ENCODE measurements at regions not wholly inside any gene's neighbourhood (a gene's known extent, or its start where the extent isn't known, plus 50 kb on each side); places are given as distances from the start of the nearest gene placed in this dataset.

DNA sequence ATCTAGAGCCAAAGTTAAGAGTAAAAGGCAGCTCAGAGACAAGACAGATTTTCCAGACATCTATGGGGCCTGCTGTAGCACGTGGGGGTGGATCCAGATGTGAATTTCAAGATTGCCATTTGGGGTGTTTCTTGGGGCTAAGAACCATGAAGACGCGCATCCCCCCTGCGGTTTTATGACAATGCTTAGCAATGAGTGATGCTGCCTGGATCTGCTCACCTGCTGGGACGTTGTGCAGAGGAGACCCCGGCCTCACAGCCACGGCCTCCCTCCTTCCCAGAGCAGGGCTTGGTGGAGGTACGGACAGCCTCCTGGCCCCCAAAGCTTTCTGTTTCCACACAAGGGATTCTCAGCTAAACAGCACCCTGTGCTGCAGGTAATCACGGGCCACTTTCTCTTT lies 151.5 kb upstream of the DYNLRB2 start:
- H3K27ac ChIP-seq (ENCODE audit: insufficient read depth, low read depth, low read length, poor library complexity, severe bottlenecking): no peak overlapping the region
- H3K36me3 ChIP-seq (ENCODE audit: control insufficient read depth, insufficient read depth, low read length): no peaks in the 10 kb centered on the region
- H3K4me1 ChIP-seq (ENCODE audit: control insufficient read depth, insufficient read depth, low read length): no peaks in the 10 kb centered on the region
- 75 to 78% methylated on average over 9 of the region's 9 CpGs for WGBS, 2 experiments
- H3K4me3 ChIP-seq (ENCODE audit: insufficient read depth, low read depth, low read length): no peak overlapping the region
- H3K27me3 ChIP-seq (ENCODE audit: control insufficient read depth, insufficient read depth, low read length, poor library complexity, severe bottlenecking): no peaks in the 10 kb centered on the region
- H3K9me3 ChIP-seq (ENCODE audit: control insufficient read depth, low read length): no peaks in the 10 kb centered on the region

- 84 to 86% methylated on average over 15 of the region's 15 CpGs for WGBS, 2 experiments
- H3K9me3 ChIP-seq (ENCODE audit: control insufficient read depth, low read length): no peaks in the 10 kb centered on the region
These were observed 153.4 kb upstream of the DYNLRB2 start for GRCh38 chr16:80387318-80387921.

GRCh38 chr16:80384862-80385261 lies 155.9 kb upstream of the DYNLRB2 start:
- H3K27ac ChIP-seq (ENCODE audit: insufficient read depth, low read depth, low read length, poor library complexity, severe bottlenecking): no peak overlapping the region
- no peaks in the 10 kb centered on the region for H3K9me3 ChIP-seq (ENCODE audit: control insufficient read depth, low read length)
- no peaks in the 10 kb centered on the region for H3K4me1 ChIP-seq (ENCODE audit: control insufficient read depth, insufficient read depth, low read length)
- H3K36me3 ChIP-seq (ENCODE audit: control insufficient read depth, insufficient read depth, low read length): no peaks in the 10 kb centered on the region
- H3K4me3 ChIP-seq (ENCODE audit: insufficient read depth, low read depth, low read length): no peak overlapping the region
- H3K27me3 ChIP-seq (ENCODE audit: control insufficient read depth, insufficient read depth, low read length, poor library complexity, severe bottlenecking): no peaks in the 10 kb centered on the region

More at GRCh38 chr16:80387318-80387921, 153.4 kb upstream of the DYNLRB2 start:
- Histone ChIP-seq H3K36me3 (ENCODE audit: control insufficient read depth, insufficient read depth, low read length) (no peaks in the 10 kb centered on the region), H3K4me1 (ENCODE audit: control insufficient read depth, insufficient read depth, low read length) (no peaks in the 10 kb centered on the region), H3K27me3 (ENCODE audit: control insufficient read depth, insufficient read depth, low read length, poor library complexity, severe bottlenecking) (no peaks in the 10 kb centered on the region), H3K4me3 (ENCODE audit: insufficient read depth, low read depth, low read length) (no peak overlapping the region), H3K27ac (ENCODE audit: insufficient read depth, low read depth, low read length, poor library complexity, severe bottlenecking) (no peak overlapping the region)

DNA sequence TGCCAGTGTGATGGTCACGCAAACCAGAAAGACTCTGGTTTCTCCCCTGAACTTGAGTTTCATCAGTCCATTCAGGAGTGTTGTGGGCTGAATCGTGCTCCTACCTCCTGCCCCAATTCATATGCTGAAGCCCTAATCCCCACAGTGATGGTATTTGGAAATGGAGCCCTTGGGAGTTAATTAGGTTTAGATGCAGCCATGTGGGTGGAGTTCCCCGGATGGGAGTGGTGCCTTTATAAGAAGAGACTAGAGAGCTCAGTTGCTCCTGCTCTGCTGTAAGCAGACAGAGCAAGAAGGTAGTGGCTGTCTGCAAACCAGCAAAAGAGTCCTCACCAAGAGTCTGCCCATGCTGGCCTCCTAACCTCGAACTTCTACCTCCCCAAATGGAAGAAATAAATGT lies 160.3 kb upstream of the DYNLRB2 start:
- no peaks in the 10 kb centered on the region for H3K36me3 ChIP-seq (ENCODE audit: control insufficient read depth, insufficient read depth, low read length)
- WGBS, 2 experiments: 68 to 71% methylated on average over 4 of the region's 4 CpGs
- no peaks in the 10 kb centered on the region for H3K27me3 ChIP-seq (ENCODE audit: control insufficient read depth, insufficient read depth, low read length, poor library complexity, severe bottlenecking)
- no peaks in the 10 kb centered on the region for H3K4me1 ChIP-seq (ENCODE audit: control insufficient read depth, insufficient read depth, low read length)
- H3K9me3 ChIP-seq (ENCODE audit: control insufficient read depth, low read length): no peaks in the 10 kb centered on the region
- no peak overlapping the region for H3K4me3 ChIP-seq (ENCODE audit: insufficient read depth, low read depth, low read length)
- no peak overlapping the region for H3K27ac ChIP-seq (ENCODE audit: insufficient read depth, low read depth, low read length, poor library complexity, severe bottlenecking)

GRCh38 chr16:80377096-80377956 lies 163.5 kb upstream of the DYNLRB2 start:
- Histone ChIP-seq H3K4me3 (ENCODE audit: insufficient read depth, low read depth, low read length) (no peak overlapping the region), H3K4me1 (ENCODE audit: control insufficient read depth, insufficient read depth, low read length) (no peaks in the 10 kb centered on the region), H3K27me3 (ENCODE audit: control insufficient read depth, insufficient read depth, low read length, poor library complexity, severe bottlenecking) (no peaks in the 10 kb centered on the region), H3K9me3 (ENCODE audit: control insufficient read depth, low read length) (no peaks in the 10 kb centered on the region), H3K36me3 (ENCODE audit: control insufficient read depth, insufficient read depth, low read length) (no peaks in the 10 kb centered on the region), H3K27ac (ENCODE audit: insufficient read depth, low read depth, low read length, poor library complexity, severe bottlenecking) (no peak overlapping the region)
- 94% methylated on average over 15 to 16 of the region's 16 CpGs for WGBS, 2 experiments

GRCh38 chr16:80375973-80376372 lies 164.8 kb upstream of the DYNLRB2 start:
- Histone ChIP-seq H3K9me3 (ENCODE audit: control insufficient read depth, low read length) (no peaks in the 10 kb centered on the region), H3K4me3 (ENCODE audit: insufficient read depth, low read depth, low read length) (no peak overlapping the region), H3K36me3 (ENCODE audit: control insufficient read depth, insufficient read depth, low read length) (no peaks in the 10 kb centered on the region), H3K4me1 (ENCODE audit: control insufficient read depth, insufficient read depth, low read length) (no peaks in the 10 kb centered on the region), H3K27me3 (ENCODE audit: control insufficient read depth, insufficient read depth, low read length, poor library complexity, severe bottlenecking) (no peaks in the 10 kb centered on the region), H3K27ac (ENCODE audit: insufficient read depth, low read depth, low read length, poor library complexity, severe bottlenecking) (no peak overlapping the region)

GRCh38 chr16:80375513-80375912 lies 165.3 kb upstream of the DYNLRB2 start:
- no peak overlapping the region for H3K4me3 ChIP-seq (ENCODE audit: insufficient read depth, low read depth, low read length)
- H3K4me1 ChIP-seq (ENCODE audit: control insufficient read depth, insufficient read depth, low read length): no peaks in the 10 kb centered on the region
- no CpG with 5 or more reads among the region's 1 CpG for WGBS, 2 experiments
- H3K9me3 ChIP-seq (ENCODE audit: control insufficient read depth, low read length): no peaks in the 10 kb centered on the region
- no peaks in the 10 kb centered on the region for H3K36me3 ChIP-seq (ENCODE audit: control insufficient read depth, insufficient read depth, low read length)
- no peaks in the 10 kb centered on the region for H3K27me3 ChIP-seq (ENCODE audit: control insufficient read depth, insufficient read depth, low read length, poor library complexity, severe bottlenecking)
- H3K27ac ChIP-seq (ENCODE audit: insufficient read depth, low read depth, low read length, poor library complexity, severe bottlenecking): no peak overlapping the region

GRCh38 chr16:80372341-80372740 lies 168.5 kb upstream of the DYNLRB2 start:
- 47 to 52% methylated on average over 10 of the region's 10 CpGs for WGBS, 2 experiments
- H3K36me3 ChIP-seq (ENCODE audit: control insufficient read depth, insufficient read depth, low read length): no peaks in the 10 kb centered on the region
- no peak overlapping the region for H3K27ac ChIP-seq (ENCODE audit: insufficient read depth, low read depth, low read length, poor library complexity, severe bottlenecking)
- H3K4me3 ChIP-seq (ENCODE audit: insufficient read depth, low read depth, low read length): no peak overlapping the region
- H3K27me3 ChIP-seq (ENCODE audit: control insufficient read depth, insufficient read depth, low read length, poor library complexity, severe bottlenecking): no peaks in the 10 kb centered on the region
- H3K4me1 ChIP-seq (ENCODE audit: control insufficient read depth, insufficient read depth, low read length): no peaks in the 10 kb centered on the region
- H3K9me3 ChIP-seq (ENCODE audit: control insufficient read depth, low read length): no peaks in the 10 kb centered on the region

GRCh38 chr16:80369138-80369958 lies 171.4 kb upstream of the DYNLRB2 start:
- H3K4me3 ChIP-seq (ENCODE audit: insufficient read depth, low read depth, low read length): no peak overlapping the region
- H3K27ac ChIP-seq (ENCODE audit: insufficient read depth, low read depth, low read length, poor library complexity, severe bottlenecking): no peak overlapping the region
- no peaks in the 10 kb centered on the region for H3K9me3 ChIP-seq (ENCODE audit: control insufficient read depth, low read length)
- 52 to 55% methylated on average over 7 of the region's 7 CpGs for WGBS, 2 experiments
- H3K36me3 ChIP-seq (ENCODE audit: control insufficient read depth, insufficient read depth, low read length): no peaks in the 10 kb centered on the region
- H3K4me1 ChIP-seq (ENCODE audit: control insufficient read depth, insufficient read depth, low read length): no peaks in the 10 kb centered on the region
- H3K27me3 ChIP-seq (ENCODE audit: control insufficient read depth, insufficient read depth, low read length, poor library complexity, severe bottlenecking): no peaks in the 10 kb centered on the region

DNA sequence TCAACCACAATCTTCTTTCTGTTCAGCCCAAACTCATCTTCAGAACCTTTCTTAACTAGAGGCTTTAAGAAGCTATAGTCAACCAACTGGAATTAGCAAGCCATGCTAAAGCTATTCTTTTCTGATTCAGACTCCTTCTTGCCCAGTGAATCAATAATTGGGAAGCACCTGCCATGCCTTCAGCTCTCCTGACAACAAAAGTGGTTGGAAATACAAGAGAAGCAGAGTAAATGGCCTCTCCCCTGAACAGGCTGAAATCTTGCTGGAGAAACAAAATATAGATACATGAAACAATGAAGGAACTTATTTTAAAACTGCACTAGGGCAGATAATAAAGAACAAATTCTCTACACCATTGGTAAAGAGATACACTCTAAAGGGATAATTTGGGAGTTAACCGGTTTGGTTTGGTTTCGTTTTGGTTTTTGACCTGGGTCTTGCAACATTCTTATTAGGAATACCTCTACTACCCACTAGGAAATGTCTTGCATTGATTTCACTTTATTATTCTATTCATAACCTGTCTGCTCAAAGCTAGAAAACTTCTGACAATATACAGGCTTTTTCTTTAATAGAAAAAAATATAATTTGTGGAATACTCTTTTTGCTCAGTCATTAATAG lies 173.6 kb upstream of the DYNLRB2 start:
- H3K4me3 ChIP-seq (ENCODE audit: insufficient read depth, low read depth, low read length): no peak overlapping the region
- H3K4me1 ChIP-seq (ENCODE audit: control insufficient read depth, insufficient read depth, low read length): peaks cover 6% of the 10 kb centered on the region
- WGBS, 2 experiments: 89 to 93% methylated on average over 2 of the region's 2 CpGs
- H3K36me3 ChIP-seq (ENCODE audit: control insufficient read depth, insufficient read depth, low read length): no peaks in the 10 kb centered on the region
- H3K27me3 ChIP-seq (ENCODE audit: control insufficient read depth, insufficient read depth, low read length, poor library complexity, severe bottlenecking): no peaks in the 10 kb centered on the region
- no peaks in the 10 kb centered on the region for H3K9me3 ChIP-seq (ENCODE audit: control insufficient read depth, low read length)
- no peak overlapping the region for H3K27ac ChIP-seq (ENCODE audit: insufficient read depth, low read depth, low read length, poor library complexity, severe bottlenecking)
